Trophoblast cell (in vitro differentiated cells and primary cell): ENCODE measurements at regions not wholly inside any gene's neighbourhood (a gene's known extent, or its start where the extent isn't known, plus 50 kb on each side); places are given as distances from the start of the nearest gene placed in this dataset.

Experiments
- DNase-seq, 2 donors: peaks; one replicate each; pipeline ENCODE4 v3.0.0-alpha.2; 2016
- H2AFZ ChIP-seq: 2 replicates; pipeline ENCODE4 v1.6.1; 2013; ENCODE audit warnings: low read length, moderate library complexity, mild to moderate bottlenecking; ENCODE audit not compliant: insufficient read depth, poor library complexity
- H2AK5ac ChIP-seq: 2 replicates; pipeline ENCODE4 v1.6.1; 2013; ENCODE audit warnings: mild to moderate bottlenecking, low read length
- H2BK120ac ChIP-seq: 2 replicates; pipeline ENCODE4 v1.6.1; 2013; ENCODE audit warnings: low read length, mild to moderate bottlenecking, moderate library complexity; ENCODE audit not compliant: insufficient read depth, poor library complexity
- H2BK12ac ChIP-seq: 2 replicates; pipeline ENCODE4 v1.6.1; 2013; ENCODE audit warnings: mild to moderate bottlenecking, low read length, moderate library complexity
- H2BK5ac ChIP-seq: 2 replicates; pipeline ENCODE4 v1.6.1; 2013; ENCODE audit warnings: low read length, low read depth, moderate library complexity, mild to moderate bottlenecking; ENCODE audit not compliant: poor library complexity
- H3K14ac ChIP-seq: 2 replicates; pipeline ENCODE4 v1.6.1; 2013; ENCODE audit warnings: mild to moderate bottlenecking, low read length
- H3K18ac ChIP-seq: 2 replicates; pipeline ENCODE4 v1.6.1; 2013; ENCODE audit warnings: mild to moderate bottlenecking, low read length
- H3K23ac ChIP-seq: 2 replicates; pipeline ENCODE4 v1.6.1; 2013; ENCODE audit warnings: low read length
- H3K27ac ChIP-seq: 2 replicates; pipeline ENCODE4 v1.5.1; 2013; ENCODE audit warnings: low read depth, mild to moderate bottlenecking, inconsistent platforms, low read length, moderate library complexity
- H3K27me3 ChIP-seq: 2 replicates; pipeline ENCODE4 v1.6.1; 2013; ENCODE audit warnings: inconsistent platforms, mild to moderate bottlenecking, low read length, moderate library complexity; ENCODE audit not compliant: insufficient read depth
- H3K36me3 ChIP-seq, 2 experiments: 1 replicate in 1 of 2; 2 replicates in 1 of 2; pipeline ENCODE4 v1.6.1; 2013; ENCODE audit warnings: low read length in 2 of 2, mild to moderate bottlenecking in 2 of 2, moderate library complexity in 1 of 2; ENCODE audit not compliant: insufficient read depth in 2 of 2, control insufficient read depth in 1 of 2
- H3K4ac ChIP-seq: 2 replicates; pipeline ENCODE4 v1.6.1; 2013; ENCODE audit warnings: low read depth, mild to moderate bottlenecking, low read length, moderate library complexity
- H3K4me1 ChIP-seq, 2 experiments: 1 replicate in 1 of 2; 2 replicates in 1 of 2; pipeline ENCODE4 v1.6.1; 2013; ENCODE audit warnings: low read length in 2 of 2, mild to moderate bottlenecking in 2 of 2, moderate library complexity in 1 of 2; ENCODE audit not compliant: insufficient read depth in 2 of 2, control insufficient read depth in 1 of 2
- H3K4me2 ChIP-seq: 2 replicates; pipeline ENCODE4 v1.6.1; 2013; ENCODE audit warnings: inconsistent platforms, mild to moderate bottlenecking, low read length, moderate library complexity
- H3K4me3 ChIP-seq: 2 replicates; pipeline ENCODE4 v1.5.1; 2013; ENCODE audit warnings: mild to moderate bottlenecking, low read depth, low read length, inconsistent platforms
- H3K79me1 ChIP-seq: one replicate; pipeline ENCODE4 v1.6.1; 2013; ENCODE audit warnings: low read length
- H3K79me2 ChIP-seq: 2 replicates; pipeline ENCODE4 v1.6.1; 2013; ENCODE audit warnings: low read length, mild to moderate bottlenecking; ENCODE audit not compliant: control insufficient read depth, insufficient read depth, poor library complexity
- H3K9ac ChIP-seq: 2 replicates; pipeline ENCODE4 v1.6.1; 2013; ENCODE audit warnings: mild to moderate bottlenecking, low read length
- H3K9me3 ChIP-seq: 2 replicates; pipeline ENCODE4 v1.6.1; 2013; ENCODE audit warnings: low read depth, mild to moderate bottlenecking, control low read depth, inconsistent platforms, low read length; ENCODE audit not compliant: insufficient read depth
- H4K12ac ChIP-seq: 2 replicates; pipeline ENCODE4 v1.6.1; 2013; ENCODE audit warnings: low read depth, mild to moderate bottlenecking, low read length, moderate library complexity
- H4K8ac ChIP-seq: 2 replicates; pipeline ENCODE4 v1.6.1; 2013; ENCODE audit warnings: low read depth, mild to moderate bottlenecking, low read length, moderate library complexity
- H4K91ac ChIP-seq: one replicate; pipeline ENCODE4 v1.6.1; 2013; ENCODE audit warnings: low read depth, mild to moderate bottlenecking, low read length, moderate library complexity
- WGBS: extraction: QIAGEN DNeasy Blood & Tissue Kit; methylation state at CpG from one replicate; pipeline ENCODE4 v1.1.7; 2013; ENCODE audit warnings: missing lambda C conversion rate; ENCODE audit not compliant: insufficient read length, insufficient coverage; ENCODE audit errors: extremely low coverage; 5-methylcytosine and 5-hydroxymethylcytosine counted together

- H2BK5ac ChIP-seq, result no peak overlapping the region
- no peaks in the 10 kb centered on the region for H3K9me3 ChIP-seq
- H3K27me3 ChIP-seq, result no peaks in the 10 kb centered on the region
- H2AK5ac ChIP-seq, result no peak overlapping the region
- no peak overlapping the region for H2AFZ ChIP-seq
- H2BK12ac ChIP-seq, result no peak overlapping the region
- no peak overlapping the region for H4K91ac ChIP-seq
- no peak overlapping the region for H3K14ac ChIP-seq
- H4K12ac ChIP-seq, result no peak overlapping the region
- H3K79me1 ChIP-seq, result no peaks in the 10 kb centered on the region
- no peak overlapping the region for H2BK120ac ChIP-seq
- no peaks in the 10 kb centered on the region for H3K79me2 ChIP-seq
- no peak overlapping the region for H3K18ac ChIP-seq
- H3K4me2 ChIP-seq, result no peak overlapping the region
- H4K8ac ChIP-seq, result no peak overlapping the region
- DNase-seq, result peak; percentile 50 to 80
- peaks cover 8% of the 10 kb centered on the region in 2 experiments for H3K4me1 ChIP-seq
- H3K36me3 ChIP-seq, result no peaks in the 10 kb centered on the region
- no peak overlapping the region for H3K4me3 ChIP-seq
- no CpG with 5 or more reads among the region's 9 CpGs for WGBS
- H3K4ac ChIP-seq, result no peak overlapping the region
- no peak overlapping the region for H3K23ac ChIP-seq
- no peak overlapping the region for H3K9ac ChIP-seq
- no peak overlapping the region for H3K27ac ChIP-seq
Measured at GRCh38 chr7:39810204-39810642, 139.8 kb upstream of the CDK13 start.

GRCh38 chr7:39810710-39811109, 139.3 kb upstream of the CDK13 start:
- H3K4me1 ChIP-seq, result peaks cover 8% of the 10 kb centered on the region in 2 experiments
- H2BK5ac ChIP-seq, result no peak overlapping the region
- 100% methylated on average over 1 of the region's 4 CpGs for WGBS
- no peaks in the 10 kb centered on the region for H3K9me3 ChIP-seq
- H4K8ac ChIP-seq, result no peak overlapping the region
- no peak overlapping the region for H4K12ac ChIP-seq
- DNase-seq, result peak; percentile 27 to 46
- no peak overlapping the region for H2AK5ac ChIP-seq
- no peak overlapping the region for H4K91ac ChIP-seq
- H2AFZ ChIP-seq, result no peak overlapping the region
- H2BK12ac ChIP-seq, result no peak overlapping the region
- H3K9ac ChIP-seq, result no peak overlapping the region
- no peaks in the 10 kb centered on the region for H3K27me3 ChIP-seq
- no peak overlapping the region for H3K27ac ChIP-seq
- no peak overlapping the region for H3K4me3 ChIP-seq
- no peak overlapping the region for H3K23ac ChIP-seq
- no peak overlapping the region for H3K4ac ChIP-seq
- H3K79me1 ChIP-seq, result no peaks in the 10 kb centered on the region
- no peak overlapping the region for H3K18ac ChIP-seq
- H2BK120ac ChIP-seq, result no peak overlapping the region
- no peak overlapping the region for H3K4me2 ChIP-seq
- no peaks in the 10 kb centered on the region for H3K79me2 ChIP-seq
- H3K14ac ChIP-seq, result no peak overlapping the region
- no peaks in the 10 kb centered on the region for H3K36me3 ChIP-seq

GRCh38 chr7:39811161-39811614, 138.9 kb upstream of the CDK13 start:
- whole genome bisulfite sequencing, result no CpG with 5 or more reads among the region's 1 CpG
- H3K4me1 ChIP-seq, result peaks cover 8% of the 10 kb centered on the region in 2 experiments
- H4K12ac ChIP-seq, result no peak overlapping the region
- H3K18ac ChIP-seq, result no peak overlapping the region
- H3K79me2 ChIP-seq, result no peaks in the 10 kb centered on the region
- H2BK120ac ChIP-seq, result no peak overlapping the region
- H2BK12ac ChIP-seq, result no peak overlapping the region
- H4K91ac ChIP-seq, result no peak overlapping the region
- no peaks in the 10 kb centered on the region for H3K36me3 ChIP-seq
- H3K23ac ChIP-seq, result no peak overlapping the region
- no peak overlapping the region for H3K9ac ChIP-seq
- H3K4me2 ChIP-seq, result no peak overlapping the region
- H4K8ac ChIP-seq, result no peak overlapping the region
- no peaks in the 10 kb centered on the region for H3K9me3 ChIP-seq
- H2AK5ac ChIP-seq, result no peak overlapping the region
- H3K79me1 ChIP-seq, result no peaks in the 10 kb centered on the region
- H3K14ac ChIP-seq, result no peak overlapping the region
- DNase-seq, result peak in 1 of 2 donors; percentile 1
- peak overlapping the region; percentile 32 for H3K4me3 ChIP-seq
- no peaks in the 10 kb centered on the region for H3K27me3 ChIP-seq
- no peak overlapping the region for H2BK5ac ChIP-seq
- no peak overlapping the region for H2AFZ ChIP-seq
- H3K4ac ChIP-seq, result no peak overlapping the region
- H3K27ac ChIP-seq, result no peak overlapping the region

DNA sequence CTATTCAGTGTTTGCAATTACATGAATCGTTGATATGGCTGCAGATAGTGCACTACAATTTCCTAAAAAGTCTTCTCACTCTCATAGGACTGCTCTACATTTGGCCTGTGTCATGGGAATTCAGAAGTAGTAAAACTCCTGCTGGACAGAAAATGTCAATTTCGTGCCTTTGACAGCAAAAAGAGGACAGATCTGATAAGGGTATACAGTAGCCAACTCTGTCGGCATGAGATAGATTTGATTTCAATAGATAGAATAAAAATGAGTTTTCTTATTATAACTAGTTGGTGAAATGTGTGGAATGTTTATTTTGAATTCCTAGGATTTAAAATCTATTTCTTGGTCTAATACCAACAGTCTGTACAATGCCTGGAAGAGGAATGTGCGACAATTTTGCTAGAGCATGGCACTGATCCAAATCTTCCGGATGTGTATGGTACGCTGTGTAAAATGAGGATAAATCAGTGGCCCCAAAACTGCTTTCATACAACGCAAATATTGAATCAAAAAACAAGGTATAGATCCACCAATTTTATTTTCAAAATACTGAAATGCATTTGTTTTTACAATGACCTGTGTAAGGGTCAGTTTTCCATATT, 133.5 kb upstream of the CDK13 start:
- Histone ChIP-seq H2AFZ (no peak overlapping the region), H3K4ac (no peak overlapping the region), H2BK12ac (no peak overlapping the region), H3K4me3 (no peak overlapping the region), H3K23ac (no peak overlapping the region), H2AK5ac (no peak overlapping the region), H3K79me2 (no peaks in the 10 kb centered on the region), H3K27me3 (no peaks in the 10 kb centered on the region), H3K14ac (no peak overlapping the region), H2BK120ac (no peak overlapping the region), H4K8ac (no peak overlapping the region), H3K18ac (no peak overlapping the region), H3K9me3 (no peaks in the 10 kb centered on the region), H3K36me3 (no peaks in the 10 kb centered on the region), H2BK5ac (no peak overlapping the region), H3K4me1 (no peaks in the 10 kb centered on the region), H4K12ac (no peak overlapping the region), H4K91ac (no peak overlapping the region), H3K27ac (no peak overlapping the region), H3K9ac (no peak overlapping the region), H3K79me1 (no peaks in the 10 kb centered on the region), H3K4me2 (no peak overlapping the region)
- no peak for DNase-seq
- WGBS, result no CpG with 5 or more reads among the region's 7 CpGs
